ENCODE measurements at regions not wholly inside any gene's neighbourhood (a gene's known extent, or its start where the extent isn't known, plus 50 kb on each side); places are given as distances from the start of the nearest gene placed in this dataset.
"Not testable (repeated sequence)": the region's sequence is repeated elsewhere in the genome, so short reads cannot be mapped to it uniquely, and the experiment has no call there.

DNA sequence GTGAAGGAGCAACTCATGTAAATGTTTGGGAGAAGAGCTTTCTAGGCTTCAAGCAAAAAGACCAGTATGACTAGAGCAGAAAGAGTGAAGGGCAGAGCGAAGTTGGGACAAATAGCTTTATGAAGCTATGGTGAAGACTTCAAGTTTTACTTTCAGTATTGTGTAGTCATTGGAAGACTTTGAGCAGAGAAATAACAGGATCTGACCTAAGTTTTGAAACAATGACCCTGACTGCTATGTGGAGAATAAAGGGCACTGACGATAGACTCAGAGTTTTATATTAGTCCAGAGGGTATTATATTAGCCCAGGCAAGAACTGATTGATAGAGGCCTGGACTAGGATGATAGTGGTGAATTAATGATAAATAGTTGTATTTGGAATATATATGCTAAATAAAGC, 187.3 kb downstream of the KTN1 start:
- no peak for DNase-seq (ENCODE audit: low spot score)

DNA sequence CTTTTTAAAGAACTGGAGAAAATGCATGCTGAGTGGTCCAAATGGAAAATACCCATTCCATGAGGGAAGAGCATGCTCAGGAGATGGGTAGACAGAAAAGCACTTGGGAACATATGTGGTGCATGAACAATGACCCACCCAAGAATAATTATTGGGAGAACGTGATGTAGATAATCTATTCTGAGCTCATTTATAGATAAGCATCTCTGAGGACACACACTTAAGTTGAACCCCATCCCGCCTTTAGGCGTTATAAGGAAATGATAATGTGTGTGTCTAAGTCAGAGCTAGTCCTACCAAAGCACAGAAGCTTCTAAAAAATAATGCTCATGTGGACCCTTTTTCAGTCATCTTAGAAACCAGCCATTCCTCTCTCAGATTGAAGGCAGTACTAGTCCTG, 189.9 kb downstream of the KTN1 start:
- no peak for DNase-seq (ENCODE audit: low spot score)

DNA sequence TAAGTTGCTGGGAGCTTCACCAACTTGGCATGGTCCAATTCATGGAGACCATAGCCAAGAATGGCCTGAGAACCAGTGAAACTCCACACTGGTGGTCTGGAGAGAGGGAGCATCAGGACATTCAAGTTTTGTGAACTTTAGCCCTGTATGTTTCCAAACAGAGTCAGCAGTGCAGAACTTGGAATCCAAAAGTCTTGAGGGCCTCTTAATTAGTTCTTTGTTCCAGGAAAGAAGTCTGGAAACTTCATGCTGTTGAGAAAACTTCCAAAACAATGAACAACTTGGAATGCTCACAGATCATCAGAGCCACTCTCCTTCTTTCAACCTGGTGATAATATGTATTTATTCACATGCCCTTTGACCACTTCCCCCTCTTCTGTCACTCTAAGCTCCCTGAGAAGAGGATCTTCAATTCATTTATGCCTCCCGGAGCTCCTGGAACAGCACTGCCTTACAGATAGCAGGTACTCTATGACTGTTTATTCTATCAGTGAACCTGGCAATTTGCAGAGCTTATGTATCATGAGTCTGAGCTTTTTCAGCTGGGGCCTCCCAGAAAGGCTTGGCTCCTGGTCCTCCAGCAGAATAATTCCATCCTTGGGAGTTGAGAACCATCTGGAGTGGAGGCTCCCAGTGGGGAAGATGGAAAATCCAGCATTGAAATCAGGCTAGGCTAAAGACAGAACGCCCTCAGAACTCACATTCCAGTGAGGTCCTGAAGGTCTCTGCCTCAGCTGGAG, 191.4 kb downstream of the KTN1 start:
- no peak for DNase-seq (ENCODE audit: low spot score)

DNA sequence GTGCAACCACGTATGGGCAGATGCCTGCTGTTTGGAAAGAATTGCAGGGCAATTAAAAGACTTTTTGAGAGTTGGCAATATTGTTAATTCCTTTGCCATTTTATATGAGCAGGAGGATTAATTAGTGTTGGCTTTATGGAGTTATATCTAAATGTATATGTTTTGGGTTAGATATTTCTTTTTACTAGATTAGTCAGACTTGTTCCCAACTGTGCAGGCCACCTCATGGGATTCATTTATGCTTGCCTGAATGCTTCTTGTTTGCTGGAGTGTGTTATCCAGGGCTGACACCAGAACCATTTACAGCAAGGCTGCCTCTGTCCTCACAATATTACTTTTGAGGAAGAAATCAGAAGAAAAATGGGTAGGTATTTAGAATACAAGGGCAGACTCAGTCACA, 192.5 kb downstream of the KTN1 start:
- DNase-seq (ENCODE audit: low spot score), result no peak

DNA sequence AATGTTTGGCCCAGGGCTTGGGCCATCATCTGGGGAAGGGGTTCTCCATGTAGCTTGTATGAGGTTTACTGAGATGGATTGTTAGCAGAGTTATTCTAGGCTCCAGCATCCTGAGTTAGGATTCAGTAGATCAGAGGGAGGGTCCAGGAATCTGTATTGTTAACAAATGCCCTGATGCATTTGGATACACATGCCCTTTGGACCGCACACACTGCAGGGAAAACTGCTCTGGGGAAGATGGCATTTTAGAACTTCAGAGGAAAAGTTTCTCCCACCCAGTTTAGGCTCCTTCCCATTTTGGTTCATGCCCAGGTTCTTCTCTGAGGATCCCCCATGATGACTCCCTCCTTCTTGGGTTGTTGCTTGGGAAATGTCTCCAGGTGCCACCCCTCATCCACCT, 193.3 kb downstream of the KTN1 start:
- DNase-seq (ENCODE audit: low spot score), result no peak

DNA sequence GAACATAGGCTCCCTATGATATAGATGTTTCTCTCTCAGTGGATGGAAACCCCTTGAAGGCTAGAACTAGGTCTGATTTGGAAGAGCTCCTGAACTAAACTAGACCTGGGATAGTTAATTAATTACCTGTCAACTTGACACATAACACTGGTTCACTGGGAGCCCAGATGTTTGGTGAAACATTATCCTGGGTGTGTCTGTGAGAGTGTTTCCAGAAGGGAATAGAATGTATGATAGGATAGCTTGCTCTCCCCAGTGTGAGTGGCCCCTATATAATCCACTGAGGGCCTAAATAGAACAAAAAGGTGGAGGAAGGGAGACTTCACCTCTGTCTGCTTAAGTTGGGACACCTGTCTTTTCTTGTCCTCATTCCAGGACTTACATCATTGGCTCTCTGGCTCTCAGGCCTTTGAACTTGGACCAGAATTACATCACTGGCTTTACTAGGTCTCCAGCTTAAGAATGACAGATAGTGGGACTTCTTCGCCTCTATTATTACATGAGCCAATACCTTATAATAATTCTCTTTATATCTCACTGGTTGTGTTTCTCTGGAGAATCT, 194.1 kb downstream of the KTN1 start:
- DNase-seq (ENCODE audit: low spot score), result no peak

DNA sequence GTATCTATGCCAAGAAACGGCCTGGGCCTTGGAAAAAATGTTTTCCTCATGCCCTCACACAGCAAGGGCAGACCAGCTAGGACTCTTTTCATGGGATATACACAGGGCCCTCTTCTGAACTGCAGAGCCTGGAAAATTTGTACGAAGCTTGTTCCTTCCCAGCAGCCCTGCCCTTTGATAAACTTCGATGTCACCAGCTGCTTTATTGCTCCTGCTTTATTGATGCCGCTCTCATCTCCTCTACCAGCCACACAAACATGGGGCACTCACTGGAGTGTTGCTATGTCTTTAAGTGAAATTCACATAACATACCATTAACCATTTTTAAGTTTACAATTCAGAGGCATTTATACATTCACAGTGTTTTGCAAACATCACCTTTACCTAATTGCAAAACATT, 197.9 kb downstream of the KTN1 start:
- DNase-seq (ENCODE audit: low spot score), result no peak

DNA sequence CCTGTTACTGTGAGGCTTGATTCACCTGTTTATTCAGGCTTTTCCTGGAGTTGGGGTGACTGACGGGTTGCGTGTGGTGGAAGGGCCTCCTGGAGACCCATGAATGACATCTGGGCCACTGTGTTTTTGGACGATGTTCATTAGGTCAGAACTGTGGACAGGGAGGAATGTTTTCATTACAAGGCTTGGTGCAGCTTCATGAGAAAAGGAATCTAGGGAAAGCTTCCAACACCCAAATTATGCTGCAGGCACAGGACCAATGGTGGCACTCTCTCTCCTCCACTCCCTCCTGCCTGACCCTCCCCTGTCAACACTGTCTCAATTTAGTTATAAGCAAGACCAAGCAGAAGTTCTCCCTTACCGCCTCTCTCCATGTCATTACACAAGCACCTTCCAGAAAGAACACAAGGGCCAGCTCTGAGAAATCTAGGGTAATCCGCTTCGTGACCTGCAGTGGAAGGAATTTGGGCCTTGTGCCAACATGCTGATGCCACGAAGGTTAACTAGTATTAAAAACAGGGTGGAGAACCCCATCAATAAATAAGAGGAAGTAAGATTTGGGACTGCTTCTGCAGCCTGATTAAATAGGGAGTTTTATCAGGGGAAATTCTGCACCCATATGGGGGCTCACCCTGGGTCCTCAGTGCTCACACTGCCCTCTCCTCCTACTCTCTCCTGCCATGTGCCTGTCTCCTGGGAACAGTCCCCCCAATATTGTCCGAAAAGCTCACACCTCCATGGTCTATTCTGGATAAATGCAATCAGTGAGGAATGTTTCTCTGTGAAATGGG, 200.3 kb downstream of the KTN1 start:
- DNase-seq (ENCODE audit: low spot score), result no peak

DNA sequence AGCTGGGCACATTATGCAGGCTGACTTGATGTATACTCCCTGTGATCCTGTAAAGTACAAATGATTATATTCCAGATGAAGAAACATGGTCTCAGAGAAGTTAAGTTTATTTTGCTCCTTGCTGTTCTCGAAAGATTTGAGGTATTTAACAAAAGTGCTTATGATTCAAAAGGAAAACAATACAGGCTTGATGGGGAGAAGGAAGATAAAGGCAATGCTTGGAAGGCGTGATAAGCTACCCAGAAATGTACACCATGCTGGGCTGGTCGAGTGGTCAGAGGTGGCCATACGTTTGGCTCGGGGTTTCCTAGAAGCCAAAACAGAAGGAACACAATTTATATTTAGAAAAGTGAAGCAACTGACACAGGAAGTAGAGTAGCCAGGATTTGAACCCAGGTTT, 201.0 kb downstream of the KTN1 start:
- DNase-seq (ENCODE audit: low spot score), result no peak

DNA sequence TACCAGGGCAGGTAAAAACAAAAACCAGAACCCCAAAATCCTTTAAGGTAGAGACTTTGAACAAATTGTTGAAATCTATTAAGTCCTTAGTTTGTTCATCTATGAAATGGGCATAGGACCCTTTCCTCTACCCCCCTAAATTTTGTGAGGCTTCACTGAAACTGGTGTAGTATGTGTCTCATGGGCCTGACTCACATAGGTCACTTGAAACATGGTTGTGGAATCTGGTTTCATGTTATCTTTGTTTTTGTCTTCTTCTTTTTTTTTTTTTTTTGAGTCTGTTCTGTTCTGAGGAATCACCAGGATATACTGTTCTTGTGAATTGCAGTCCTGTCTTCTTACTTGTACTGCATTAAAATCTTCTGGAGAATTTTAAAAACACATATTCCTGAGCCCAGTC, 202.2 kb downstream of the KTN1 start:
- DNase-seq (ENCODE audit: low spot score), result no peak

DNA sequence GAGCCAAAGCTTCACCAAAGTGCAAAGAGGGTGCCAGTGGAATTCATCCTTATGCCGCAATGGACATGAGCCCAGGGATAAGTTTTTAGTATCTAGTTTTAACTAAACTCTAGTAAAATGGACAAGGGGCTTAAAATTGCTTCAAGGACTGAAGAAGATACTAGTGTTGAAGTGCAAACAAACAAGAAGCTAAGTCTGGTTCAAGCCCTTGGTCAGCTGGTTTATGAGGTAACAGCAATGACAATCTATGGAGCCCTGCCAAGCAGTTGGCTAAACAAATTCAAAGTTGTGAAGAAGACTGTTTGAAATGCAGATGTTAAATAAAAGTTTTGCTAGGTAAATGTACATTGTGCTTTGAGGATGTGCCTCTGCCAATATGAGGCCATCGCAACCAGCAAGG, 209.4 kb downstream of the KTN1 start:
- DNase-seq (ENCODE audit: low spot score), result no peak

DNA sequence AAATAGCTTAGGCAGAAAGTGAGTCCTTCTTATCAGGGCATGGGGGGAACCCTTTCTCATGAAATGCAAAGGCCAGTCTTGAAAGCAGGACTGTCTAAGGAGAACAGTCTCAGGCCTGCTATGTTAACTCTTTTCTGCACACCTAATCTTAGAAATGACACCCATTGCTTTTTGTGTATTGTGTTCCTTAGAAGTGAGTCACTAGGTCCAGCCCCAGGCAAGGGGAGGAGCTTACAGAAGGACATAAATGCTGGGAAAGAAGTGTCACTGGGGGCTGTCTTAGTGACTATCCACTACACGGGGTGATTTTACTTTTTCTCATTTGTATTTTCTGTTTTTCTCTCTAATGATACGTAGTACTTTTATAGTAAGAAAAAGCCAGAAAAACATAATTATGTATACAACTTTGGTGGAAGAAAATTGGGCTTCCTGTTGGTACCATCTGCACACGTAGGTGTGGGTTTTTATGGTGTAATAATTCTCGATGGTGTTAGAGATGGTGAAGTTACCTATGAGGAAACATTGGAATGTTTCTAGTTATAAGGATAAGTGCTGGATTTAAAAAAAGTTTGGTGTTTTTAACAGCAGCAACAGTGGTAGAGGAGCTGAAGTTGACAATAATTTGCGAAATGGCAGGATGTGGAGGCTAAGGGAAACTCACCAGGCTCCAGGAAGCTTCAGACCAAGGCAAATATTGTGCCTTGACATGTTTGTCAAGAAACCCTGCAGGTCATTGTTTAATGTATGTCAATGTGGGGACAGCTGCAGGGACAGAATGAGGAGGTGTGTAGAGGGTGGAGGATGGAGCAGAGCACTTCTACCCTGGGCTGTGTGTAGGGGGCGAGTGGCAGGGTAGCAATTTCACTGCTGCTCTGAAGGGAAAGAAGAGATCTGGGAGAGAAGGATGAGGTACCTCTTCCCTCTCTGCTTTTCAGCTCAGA, 214.9 kb downstream of the KTN1 start:
- DNase-seq (ENCODE audit: low spot score), result no peak

DNA sequence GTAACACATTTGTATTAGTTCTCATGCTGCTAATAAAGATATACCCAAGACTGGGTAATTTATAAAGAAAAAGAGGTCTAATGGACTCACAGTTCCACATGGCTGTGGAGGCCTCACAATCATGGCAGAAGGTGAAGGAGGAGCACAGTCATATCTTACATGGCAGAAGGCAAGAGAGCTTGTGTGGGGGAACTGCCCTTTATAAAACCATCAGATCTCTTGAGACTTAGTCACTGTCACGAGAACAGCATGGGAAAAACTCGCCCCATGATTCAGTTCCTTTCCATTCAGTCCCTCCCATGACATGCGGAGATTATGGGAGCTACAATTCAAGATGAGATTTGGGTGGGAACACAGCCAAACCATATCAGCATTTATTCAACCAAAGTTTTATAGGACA, 216.5 kb downstream of the KTN1 start:
- DNase-seq (ENCODE audit: low spot score), result not testable (repeated sequence)

DNA sequence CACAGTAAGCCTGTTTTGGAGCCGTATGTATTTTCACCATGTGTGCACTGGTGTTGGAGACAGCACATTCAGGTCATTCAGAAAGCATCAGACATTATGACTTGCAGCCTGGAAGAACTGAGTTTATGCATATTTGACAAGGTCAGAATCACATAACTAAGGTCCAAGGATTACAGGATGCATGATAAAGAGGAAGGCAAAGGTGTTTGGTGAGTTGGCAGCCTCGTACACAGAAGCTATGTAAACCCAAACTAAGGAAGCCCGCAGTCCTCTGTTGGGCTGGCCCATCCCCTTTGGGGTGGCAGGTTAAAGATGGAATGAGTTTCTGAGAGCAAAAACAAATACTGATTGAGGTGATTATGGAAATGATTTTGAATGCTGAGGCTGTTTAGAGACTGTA, 218.4 kb downstream of the KTN1 start:
- DNase-seq (ENCODE audit: low spot score), result no peak

DNA sequence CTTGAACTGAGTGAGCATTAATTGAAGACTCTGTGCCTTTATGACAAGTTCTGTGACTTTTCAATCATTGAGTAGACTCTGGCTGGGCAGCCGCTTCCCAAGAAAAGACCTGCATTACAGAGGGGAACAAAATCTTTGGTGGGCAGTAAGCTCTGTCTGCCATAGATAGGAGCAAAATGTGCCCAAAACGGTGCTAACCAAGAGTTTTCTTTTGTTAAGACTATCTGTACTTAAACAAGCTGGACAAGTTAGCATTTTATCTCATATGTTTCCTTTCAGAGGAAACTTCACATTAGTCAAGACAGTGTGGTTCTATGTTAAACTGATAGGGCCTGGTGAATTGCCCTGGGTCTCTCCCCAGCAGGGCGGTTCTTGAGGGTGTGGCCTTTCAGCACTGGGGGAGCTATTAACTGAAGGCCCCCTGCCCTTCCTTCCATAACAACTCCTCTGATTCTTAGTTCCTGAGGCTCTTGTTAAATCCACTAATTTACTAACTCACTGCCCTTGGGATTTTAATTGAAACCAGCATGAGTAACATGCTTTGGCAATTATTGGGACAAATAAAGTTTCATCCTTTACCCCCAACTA, 219.6 kb downstream of the KTN1 start:
- no peak for DNase-seq (ENCODE audit: low spot score)

DNA sequence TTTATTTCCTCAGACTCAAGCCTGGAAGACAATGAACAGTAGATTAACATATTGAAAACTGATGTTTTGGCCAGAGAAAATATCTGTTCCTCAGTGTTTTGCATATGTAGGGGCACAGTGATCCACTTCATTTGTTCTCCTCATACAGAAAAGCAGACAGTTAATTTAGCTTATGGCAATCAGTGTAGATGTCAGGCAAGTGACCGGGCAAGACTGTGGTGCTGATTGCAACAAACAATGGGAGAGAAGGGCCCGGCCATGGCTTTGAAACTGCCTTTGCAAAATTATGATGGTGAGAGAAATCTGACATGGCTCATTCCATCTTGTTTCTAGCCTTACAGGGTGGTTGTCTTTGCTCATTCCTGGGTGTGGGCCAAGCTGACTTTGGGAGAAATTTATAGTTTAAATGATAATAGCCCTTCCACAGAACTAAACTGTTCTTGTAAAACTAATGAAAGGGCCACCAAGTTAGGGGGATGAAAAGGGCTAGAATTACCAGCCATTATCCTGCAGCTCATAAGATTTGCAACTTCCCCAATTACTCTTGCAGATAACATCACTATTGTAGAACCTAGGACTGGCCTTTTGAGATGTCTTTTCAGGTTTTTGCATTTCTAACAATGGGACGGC, 220.3 kb downstream of the KTN1 start:
- no peak for DNase-seq (ENCODE audit: low spot score)

DNA sequence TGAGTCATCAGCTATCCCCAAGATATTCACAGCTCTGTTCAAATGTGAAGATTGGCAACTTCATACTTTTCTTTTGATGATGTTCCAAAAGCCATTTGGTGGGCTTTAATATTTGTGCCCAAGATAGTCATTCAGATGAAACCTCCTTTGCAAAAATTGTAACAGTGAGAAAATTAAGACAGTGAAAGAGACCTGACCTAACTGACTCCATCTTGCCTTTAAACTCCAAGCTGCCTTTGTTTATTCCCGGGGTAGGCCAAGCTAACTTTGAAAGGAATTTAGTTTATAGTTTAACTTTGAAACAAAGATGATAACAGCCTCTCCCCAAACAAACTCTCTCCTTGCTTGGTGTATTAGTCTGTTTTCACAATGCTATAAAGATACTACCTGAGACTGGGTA, 221.1 kb downstream of the KTN1 start:
- DNase-seq (ENCODE audit: low spot score), result no peak

DNA sequence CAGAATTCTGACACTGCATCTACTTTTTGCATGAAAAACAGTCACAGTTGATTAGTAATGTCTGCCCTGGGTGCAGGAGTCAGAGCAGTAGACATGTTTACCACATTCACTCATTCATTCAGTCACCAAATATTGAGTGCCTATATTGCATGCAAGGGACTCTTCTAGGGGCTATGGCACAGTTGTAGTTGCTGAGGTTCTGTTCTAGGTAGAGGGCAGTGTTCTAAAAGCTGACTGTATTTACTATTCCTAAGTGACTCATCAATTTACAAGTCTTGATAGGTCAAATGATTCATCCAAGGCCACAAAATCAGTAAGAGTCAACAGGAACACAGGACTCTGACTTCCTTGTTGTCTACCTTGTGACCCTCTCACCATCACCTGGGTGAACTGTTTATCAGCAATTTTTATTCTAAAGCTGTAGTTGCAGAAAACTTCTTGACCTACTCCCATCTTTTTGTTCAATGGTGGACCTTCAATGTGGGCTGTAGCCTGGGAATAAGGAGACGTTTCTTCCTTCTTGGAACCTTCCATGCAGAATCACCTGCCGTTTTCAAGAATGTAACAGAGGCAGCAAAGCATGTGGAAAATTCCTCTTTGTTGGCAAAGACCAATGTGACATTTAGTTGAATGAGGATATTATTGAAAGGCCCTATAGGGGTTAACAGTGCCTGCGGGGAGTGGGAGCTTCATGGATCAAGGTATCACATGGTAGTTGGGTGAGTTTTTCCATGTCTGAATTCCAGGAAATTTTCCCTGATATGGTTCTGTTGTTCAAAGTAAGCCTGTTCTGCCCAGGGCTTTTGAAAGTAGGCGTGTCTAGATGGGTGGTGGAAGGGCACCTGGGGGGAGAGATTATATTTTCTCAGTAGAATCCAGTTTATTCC, 223.2 kb downstream of the KTN1 start:
- DNase-seq (ENCODE audit: low spot score), result no peak

DNA sequence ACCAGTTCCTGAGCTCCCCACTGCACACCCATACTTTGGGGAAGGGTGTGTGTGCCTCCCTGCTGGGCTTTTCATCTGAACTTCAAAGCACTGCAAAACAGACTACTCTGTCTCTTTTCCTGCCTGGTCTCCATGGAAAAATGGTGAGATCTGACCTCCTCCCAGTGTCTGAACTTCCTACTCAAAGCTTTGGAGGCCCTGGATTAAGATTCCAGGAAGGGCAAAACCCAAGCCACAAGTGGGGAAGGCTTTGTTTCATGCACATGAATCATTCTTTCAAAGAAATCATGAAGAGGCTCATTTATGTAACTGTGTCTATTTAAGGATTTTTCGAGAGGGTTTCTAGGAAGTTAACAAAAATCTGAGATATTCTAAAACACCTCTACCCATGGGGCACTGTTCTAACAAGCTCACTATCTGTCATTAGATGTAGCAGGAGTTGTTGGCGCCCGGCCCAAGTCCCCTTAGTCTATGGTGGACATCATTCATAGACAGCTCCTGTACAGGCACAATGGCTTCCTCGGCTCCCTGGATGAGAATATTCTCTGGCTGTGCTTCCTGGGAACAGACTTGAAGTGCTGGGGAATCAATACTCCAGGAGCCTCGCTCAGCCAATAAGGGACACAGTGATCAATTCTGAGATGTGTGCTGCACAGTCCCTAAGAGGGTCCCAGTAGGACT, 224.0 kb downstream of the KTN1 start:
- no peak for DNase-seq (ENCODE audit: low spot score)

DNA sequence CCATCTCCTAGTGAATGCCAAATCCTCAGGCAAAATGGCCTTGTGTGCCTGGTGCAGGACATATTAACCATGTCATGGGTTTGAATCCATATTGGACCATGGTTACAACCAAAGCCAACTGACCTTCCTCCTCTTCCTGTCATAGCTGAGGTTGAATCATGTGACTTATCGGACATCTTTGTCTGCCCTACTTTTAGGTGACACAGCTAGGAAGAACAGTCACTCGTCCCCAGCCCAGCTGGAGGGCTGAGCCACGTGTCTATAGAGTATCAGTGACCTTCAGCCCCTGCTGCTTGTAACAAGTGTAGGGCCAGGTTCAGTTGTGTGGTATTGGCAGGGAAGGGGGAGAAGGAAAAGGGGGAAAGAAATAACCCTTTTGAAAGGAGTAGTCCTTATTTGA, 225.2 kb downstream of the KTN1 start:
- no peak for DNase-seq (ENCODE audit: low spot score)
